ENCODE measurements at regions not wholly inside any gene's neighbourhood (a gene's known extent, or its start where the extent isn't known, plus 50 kb on each side); places are given as distances from the start of the nearest gene placed in this dataset.

DNA sequence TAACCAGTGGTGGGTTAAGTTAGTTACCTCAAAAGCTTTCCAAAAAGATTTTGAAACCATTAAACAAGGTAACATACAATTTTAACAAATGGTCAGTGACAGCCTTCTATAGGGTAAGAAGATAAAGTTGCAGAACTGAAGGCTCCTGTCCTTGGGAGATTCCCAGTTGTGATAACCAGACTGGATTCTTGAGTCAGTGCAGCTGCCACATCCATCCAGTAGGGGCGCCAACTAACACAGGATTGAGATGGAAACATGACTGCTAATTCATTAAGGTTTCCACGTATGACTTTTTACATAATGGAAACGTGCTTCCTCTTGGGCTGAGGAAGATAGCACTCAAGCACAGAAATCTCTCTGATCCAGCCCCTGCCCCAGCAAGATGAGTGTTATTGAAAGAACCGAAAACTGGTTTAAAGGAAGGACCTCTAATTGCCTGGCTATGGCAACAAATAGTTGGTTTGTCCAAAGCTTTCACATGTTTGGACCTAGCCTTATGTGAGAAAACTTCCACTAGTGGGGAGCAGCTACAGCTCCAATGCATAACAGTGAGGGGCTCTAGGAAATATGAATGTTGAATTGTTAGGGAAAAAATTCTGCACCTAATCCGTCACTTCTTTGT lies 269.8 kb upstream of the MYOCD start:
- no peak for TF ChIP-seq TCF7 (IDR thresholded peaks at IDR 0.05; ENCODE audit: borderline replicate concordance)
- no peak for TF ChIP-seq NRF1 (conservative IDR thresholded peaks at IDR 0.05; ENCODE audit: low read depth, low read length)
- TF ChIP-seq TAF1 (IDR thresholded peaks at IDR 0.05; ENCODE audit: borderline replicate concordance, low read depth, low read length) = no peak
- TF ChIP-seq, protein P1, sequence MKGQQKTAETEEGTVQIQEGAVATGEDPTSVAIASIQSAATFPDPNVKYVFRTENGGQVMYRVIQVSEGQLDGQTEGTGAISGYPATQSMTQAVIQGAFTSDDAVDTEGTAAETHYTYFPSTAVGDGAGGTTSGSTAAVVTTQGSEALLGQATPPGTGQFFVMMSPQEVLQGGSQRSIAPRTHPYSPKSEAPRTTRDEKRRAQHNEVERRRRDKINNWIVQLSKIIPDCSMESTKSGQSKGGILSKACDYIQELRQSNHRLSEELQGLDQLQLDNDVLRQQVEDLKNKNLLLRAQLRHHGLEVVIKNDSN (IDR thresholded peaks at IDR 0.05; ENCODE audit: borderline replicate concordance, extremely low read length, insufficient read depth, low read depth, low read length) = no peak
- TF ChIP-seq SMC3 (IDR thresholded peaks at IDR 0.05; ENCODE audit: borderline replicate concordance, low read length) = peak; percentile 20; the same call in 1 of the 2 replicates
- TF ChIP-seq, protein P2, sequence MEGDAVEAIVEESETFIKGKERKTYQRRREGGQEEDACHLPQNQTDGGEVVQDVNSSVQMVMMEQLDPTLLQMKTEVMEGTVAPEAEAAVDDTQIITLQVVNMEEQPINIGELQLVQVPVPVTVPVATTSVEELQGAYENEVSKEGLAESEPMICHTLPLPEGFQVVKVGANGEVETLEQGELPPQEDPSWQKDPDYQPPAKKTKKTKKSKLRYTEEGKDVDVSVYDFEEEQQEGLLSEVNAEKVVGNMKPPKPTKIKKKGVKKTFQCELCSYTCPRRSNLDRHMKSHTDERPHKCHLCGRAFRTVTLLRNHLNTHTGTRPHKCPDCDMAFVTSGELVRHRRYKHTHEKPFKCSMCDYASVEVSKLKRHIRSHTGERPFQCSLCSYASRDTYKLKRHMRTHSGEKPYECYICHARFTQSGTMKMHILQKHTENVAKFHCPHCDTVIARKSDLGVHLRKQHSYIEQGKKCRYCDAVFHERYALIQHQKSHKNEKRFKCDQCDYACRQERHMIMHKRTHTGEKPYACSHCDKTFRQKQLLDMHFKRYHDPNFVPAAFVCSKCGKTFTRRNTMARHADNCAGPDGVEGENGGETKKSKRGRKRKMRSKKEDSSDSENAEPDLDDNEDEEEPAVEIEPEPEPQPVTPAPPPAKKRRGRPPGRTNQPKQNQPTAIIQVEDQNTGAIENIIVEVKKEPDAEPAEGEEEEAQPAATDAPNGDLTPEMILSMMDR (IDR thresholded peaks at IDR 0.05 in 2 of 3, conservative IDR thresholded peaks at IDR 0.05 in 1 of 3; ENCODE audit: control insufficient read depth in 2 of 3, extremely low read depth in 1 of 3, insufficient read depth in 1 of 3, low read depth in 3 of 3, low read length in 3 of 3) = peak; percentile 47 to 63 (median 60)
- no peak for TF ChIP-seq KDM1A (IDR thresholded peaks at IDR 0.05; ENCODE audit: borderline replicate concordance)
- TF ChIP-seq, protein P3, sequence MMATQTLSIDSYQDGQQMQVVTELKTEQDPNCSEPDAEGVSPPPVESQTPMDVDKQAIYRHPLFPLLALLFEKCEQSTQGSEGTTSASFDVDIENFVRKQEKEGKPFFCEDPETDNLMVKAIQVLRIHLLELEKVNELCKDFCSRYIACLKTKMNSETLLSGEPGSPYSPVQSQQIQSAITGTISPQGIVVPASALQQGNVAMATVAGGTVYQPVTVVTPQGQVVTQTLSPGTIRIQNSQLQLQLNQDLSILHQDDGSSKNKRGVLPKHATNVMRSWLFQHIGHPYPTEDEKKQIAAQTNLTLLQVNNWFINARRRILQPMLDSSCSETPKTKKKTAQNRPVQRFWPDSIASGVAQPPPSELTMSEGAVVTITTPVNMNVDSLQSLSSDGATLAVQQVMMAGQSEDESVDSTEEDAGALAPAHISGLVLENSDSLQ (IDR thresholded peaks at IDR 0.05) = no peak
- peak; percentile 48; the same call in 1 of the 2 replicates for TF ChIP-seq RAD21 (IDR thresholded peaks at IDR 0.05; ENCODE audit: insufficient read depth, low read depth, low read length)
- no peak for TF ChIP-seq BCL11A (IDR thresholded peaks at IDR 0.05; ENCODE audit: low read depth, low read length)

Measured in GM12878 (cell line).